WTC11 (cell line): ENCODE measurements at regions not wholly inside any gene's neighbourhood (a gene's known extent, or its start where the extent isn't known, plus 50 kb on each side); places are given as distances from the start of the nearest gene placed in this dataset.

ENCODE experiments used
- MYBL2 ChIP-seq: sonication (generic); formaldehyde crosslinking; IDR thresholded peaks from 2 replicates; pipeline ENCODE4 v1.8.1; 2023; ENCODE audit warnings: mild to moderate bottlenecking, moderate library complexity, missing genetic modification reagents
- NFE2L1 ChIP-seq: sonication (generic); formaldehyde crosslinking; IDR thresholded peaks from 2 replicates; pipeline ENCODE4 v1.8.1; 2023; ENCODE audit warnings: missing genetic modification reagents
- TF ChIP-seq, protein P1 (sequence below): fragments of 200-600 bp; IDR thresholded peaks from 2 replicates; pipeline ENCODE4 v1.8.0; 2022; ENCODE audit warnings: antibody characterized with exemption
- TF ChIP-seq, protein P2 (sequence below): sonication (generic); formaldehyde crosslinking; IDR thresholded peaks from 2 replicates; pipeline ENCODE4 v1.8.0; 2022; ENCODE audit warnings: mild to moderate bottlenecking, missing genetic modification reagents
- TF ChIP-seq, protein P3 (sequence below): sonication (generic); formaldehyde crosslinking; IDR thresholded peaks from 2 replicates; pipeline ENCODE4 v1.8.1; 2022; ENCODE audit warnings: missing genetic modification reagents, borderline replicate concordance
- TF ChIP-seq, protein P4 (sequence below): sonication (generic); formaldehyde crosslinking; IDR thresholded peaks from 2 replicates; pipeline ENCODE4 v1.8.0; 2022; ENCODE audit warnings: mild to moderate bottlenecking, missing genetic modification reagents

DNA sequence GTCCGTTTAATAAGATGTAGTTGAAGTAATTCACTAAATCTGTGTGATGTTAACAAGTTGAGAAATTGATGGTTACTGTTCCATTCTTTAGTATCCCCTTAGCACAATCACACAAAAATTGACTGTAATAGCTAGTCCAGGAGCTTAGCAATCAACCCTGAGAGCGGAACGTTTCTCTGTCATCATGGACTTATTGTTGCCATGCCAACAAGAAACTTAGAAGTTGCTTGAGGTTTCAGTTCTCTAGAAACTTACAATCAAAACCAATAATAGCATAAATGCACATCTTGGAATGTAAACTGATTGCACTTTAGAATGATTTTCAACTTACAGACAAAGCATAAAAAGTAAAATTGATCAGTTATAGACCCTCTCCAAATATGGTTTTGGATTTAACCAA is 125.4 kb upstream of the ANKH start:
- TF ChIP-seq, protein P1, sequence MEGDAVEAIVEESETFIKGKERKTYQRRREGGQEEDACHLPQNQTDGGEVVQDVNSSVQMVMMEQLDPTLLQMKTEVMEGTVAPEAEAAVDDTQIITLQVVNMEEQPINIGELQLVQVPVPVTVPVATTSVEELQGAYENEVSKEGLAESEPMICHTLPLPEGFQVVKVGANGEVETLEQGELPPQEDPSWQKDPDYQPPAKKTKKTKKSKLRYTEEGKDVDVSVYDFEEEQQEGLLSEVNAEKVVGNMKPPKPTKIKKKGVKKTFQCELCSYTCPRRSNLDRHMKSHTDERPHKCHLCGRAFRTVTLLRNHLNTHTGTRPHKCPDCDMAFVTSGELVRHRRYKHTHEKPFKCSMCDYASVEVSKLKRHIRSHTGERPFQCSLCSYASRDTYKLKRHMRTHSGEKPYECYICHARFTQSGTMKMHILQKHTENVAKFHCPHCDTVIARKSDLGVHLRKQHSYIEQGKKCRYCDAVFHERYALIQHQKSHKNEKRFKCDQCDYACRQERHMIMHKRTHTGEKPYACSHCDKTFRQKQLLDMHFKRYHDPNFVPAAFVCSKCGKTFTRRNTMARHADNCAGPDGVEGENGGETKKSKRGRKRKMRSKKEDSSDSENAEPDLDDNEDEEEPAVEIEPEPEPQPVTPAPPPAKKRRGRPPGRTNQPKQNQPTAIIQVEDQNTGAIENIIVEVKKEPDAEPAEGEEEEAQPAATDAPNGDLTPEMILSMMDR, result no peak
- TF ChIP-seq, protein P2, sequence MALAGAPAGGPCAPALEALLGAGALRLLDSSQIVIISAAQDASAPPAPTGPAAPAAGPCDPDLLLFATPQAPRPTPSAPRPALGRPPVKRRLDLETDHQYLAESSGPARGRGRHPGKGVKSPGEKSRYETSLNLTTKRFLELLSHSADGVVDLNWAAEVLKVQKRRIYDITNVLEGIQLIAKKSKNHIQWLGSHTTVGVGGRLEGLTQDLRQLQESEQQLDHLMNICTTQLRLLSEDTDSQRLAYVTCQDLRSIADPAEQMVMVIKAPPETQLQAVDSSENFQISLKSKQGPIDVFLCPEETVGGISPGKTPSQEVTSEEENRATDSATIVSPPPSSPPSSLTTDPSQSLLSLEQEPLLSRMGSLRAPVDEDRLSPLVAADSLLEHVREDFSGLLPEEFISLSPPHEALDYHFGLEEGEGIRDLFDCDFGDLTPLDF (CRISPR knock-in tag), result no peak
- TF ChIP-seq NFE2L1 (CRISPR knock-in tag), result no peak
- TF ChIP-seq MYBL2 (CRISPR knock-in tag), result no peak
- TF ChIP-seq, protein P3, sequence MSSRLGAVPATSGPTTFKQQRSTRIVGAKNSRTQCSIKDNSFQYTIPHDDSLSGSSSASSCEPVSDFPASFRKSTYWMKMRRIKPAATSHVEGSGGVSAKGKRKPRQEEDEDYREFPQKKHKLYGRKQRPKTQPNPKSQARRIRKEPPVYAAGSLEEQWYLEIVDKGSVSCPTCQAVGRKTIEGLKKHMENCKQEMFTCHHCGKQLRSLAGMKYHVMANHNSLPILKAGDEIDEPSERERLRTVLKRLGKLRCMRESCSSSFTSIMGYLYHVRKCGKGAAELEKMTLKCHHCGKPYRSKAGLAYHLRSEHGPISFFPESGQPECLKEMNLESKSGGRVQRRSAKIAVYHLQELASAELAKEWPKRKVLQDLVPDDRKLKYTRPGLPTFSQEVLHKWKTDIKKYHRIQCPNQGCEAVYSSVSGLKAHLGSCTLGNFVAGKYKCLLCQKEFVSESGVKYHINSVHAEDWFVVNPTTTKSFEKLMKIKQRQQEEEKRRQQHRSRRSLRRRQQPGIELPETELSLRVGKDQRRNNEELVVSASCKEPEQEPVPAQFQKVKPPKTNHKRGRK (CRISPR knock-in tag), result no peak
- TF ChIP-seq, protein P4, sequence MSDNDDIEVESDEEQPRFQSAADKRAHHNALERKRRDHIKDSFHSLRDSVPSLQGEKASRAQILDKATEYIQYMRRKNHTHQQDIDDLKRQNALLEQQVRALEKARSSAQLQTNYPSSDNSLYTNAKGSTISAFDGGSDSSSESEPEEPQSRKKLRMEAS (CRISPR knock-in tag), result no peak
